ENCODE measurements at regions not wholly inside any gene's neighbourhood (a gene's known extent, or its start where the extent isn't known, plus 50 kb on each side); places are given as distances from the start of the nearest gene placed in this dataset.

DNA sequence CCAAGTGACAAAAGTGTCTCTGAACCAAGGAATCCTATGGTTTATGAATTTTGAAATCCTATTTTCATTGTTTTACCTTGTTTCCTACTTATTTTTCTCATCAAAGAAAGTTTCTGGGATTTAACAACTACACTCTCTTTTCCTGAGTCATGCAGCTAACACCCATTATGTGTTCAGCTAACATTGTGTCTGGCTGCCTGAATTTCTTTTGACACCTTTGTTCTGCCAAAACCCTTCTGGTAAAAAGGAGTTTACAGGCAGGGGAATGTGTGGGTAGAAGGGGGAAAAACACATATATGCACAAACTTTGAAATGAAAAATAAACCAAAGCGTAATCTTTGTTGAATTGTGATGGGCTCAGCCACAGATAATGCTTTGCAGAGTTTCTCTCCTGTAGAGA lies 146.2 kb downstream of the COX7C start:
- H3K27me3 ChIP-seq (ENCODE audit: insufficient read depth in 3 of 3, low read length in 2 of 3): no peaks in the 10 kb centered on the region

DNA sequence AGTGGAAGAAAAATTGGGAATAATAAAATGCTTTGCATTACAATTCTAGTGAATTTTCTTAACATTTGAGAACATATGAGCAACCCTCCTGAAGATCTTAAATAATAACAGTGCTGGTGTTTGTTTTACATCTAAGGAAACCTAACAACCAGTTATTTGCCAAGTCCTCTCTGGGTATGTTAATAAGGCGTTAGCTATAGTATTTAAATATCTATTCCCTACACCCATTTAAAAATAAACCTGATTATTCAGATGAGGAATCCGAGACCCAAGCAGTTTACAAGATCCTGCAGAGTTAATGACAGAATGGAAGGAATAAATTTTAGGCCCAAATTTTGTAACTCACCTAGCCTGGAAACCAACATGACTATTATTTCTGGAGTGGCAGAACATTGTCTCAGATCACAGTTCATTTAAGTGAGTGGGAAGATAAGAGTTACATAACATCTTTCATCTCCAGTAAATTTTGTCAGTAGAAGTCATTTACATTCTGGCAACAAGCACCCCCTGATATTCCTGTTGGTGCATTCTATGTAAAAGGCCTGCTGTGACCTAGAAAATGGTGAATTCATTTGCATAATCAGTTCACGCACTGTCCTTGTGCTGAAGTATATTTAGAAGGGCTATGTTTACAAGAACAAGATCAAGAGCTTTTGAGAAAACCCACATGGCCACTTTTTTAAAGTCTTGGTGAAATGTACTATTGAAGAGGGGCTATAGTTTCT lies 148.2 kb downstream of the COX7C start:
- ATAC-seq: no peak
- intact Hi-C loops (cut with DNase I): no loop called here

More for the DNA sequence above, 146.2 kb downstream of the COX7C start:
- H3K4me1 ChIP-seq: no peaks in the 10 kb centered on the region
- intact Hi-C loops (cut with DNase I): no loop called here
- DNase-seq (no peak), ATAC-seq (no peak)
- no peaks in the 10 kb centered on the region for H3K9me3 ChIP-seq
- no peaks in the 10 kb centered on the region for H3K36me3 ChIP-seq (ENCODE audit: insufficient read depth in 1 of 2, low read depth in 1 of 2)
- 71 to 85% (median 84%) methylated on average over 1 of the region's 1 CpG for WGBS, 3 donors
- no peak overlapping the region for H3K27ac ChIP-seq
- H3K4me3 ChIP-seq: no peak overlapping the region
- TF ChIP-seq, protein P1, sequence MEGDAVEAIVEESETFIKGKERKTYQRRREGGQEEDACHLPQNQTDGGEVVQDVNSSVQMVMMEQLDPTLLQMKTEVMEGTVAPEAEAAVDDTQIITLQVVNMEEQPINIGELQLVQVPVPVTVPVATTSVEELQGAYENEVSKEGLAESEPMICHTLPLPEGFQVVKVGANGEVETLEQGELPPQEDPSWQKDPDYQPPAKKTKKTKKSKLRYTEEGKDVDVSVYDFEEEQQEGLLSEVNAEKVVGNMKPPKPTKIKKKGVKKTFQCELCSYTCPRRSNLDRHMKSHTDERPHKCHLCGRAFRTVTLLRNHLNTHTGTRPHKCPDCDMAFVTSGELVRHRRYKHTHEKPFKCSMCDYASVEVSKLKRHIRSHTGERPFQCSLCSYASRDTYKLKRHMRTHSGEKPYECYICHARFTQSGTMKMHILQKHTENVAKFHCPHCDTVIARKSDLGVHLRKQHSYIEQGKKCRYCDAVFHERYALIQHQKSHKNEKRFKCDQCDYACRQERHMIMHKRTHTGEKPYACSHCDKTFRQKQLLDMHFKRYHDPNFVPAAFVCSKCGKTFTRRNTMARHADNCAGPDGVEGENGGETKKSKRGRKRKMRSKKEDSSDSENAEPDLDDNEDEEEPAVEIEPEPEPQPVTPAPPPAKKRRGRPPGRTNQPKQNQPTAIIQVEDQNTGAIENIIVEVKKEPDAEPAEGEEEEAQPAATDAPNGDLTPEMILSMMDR (IDR thresholded peaks at IDR 0.05): no peak

DNA sequence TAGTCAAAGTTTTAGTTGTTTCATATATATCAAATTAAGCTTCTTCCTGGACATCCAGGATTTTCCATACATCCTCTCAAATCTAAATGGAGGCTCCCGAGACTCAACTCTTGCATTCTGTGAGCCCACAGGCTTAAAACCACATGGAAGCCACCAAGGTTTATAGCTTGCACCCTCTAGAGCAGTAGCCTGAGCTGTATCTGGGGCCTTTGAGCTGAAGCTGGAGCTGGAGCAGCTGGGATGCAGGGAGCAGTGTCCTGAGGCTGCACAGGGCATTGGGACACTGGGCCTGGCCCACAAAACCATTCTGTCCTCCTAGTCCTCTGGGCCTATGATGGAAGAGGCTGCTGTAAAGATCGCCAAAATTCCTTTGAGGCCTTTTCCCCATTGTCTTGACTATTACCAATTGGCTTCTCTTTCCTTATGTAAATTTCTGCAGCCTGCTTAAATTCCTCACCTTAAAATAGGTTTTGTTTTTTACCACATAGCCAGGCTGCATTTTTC lies 151.0 kb downstream of the COX7C start:
- Histone ChIP-seq H3K36me3 (ENCODE audit: insufficient read depth in 1 of 2, low read depth in 1 of 2) (no peaks in the 10 kb centered on the region), H3K27ac (no peak overlapping the region), H3K9me3 (no peaks in the 10 kb centered on the region), H3K4me1 (no peaks in the 10 kb centered on the region), H3K4me3 (no peak overlapping the region), H3K27me3 (ENCODE audit: insufficient read depth in 3 of 3, low read length in 2 of 3) (no peaks in the 10 kb centered on the region)
- TF ChIP-seq, protein P1 (IDR thresholded peaks at IDR 0.05): no peak
- 80 to 91% (median 90%) methylated on average over 2 of the region's 2 CpGs for WGBS, 3 donors
- intact Hi-C loops (cut with DNase I): no loop called here
- ATAC-seq (no peak), DNase-seq (no peak)

More for the DNA sequence above, 148.2 kb downstream of the COX7C start:
- Histone ChIP-seq H3K9me3 (no peaks in the 10 kb centered on the region), H3K4me3 (no peak overlapping the region), H3K27ac (no peak overlapping the region), H3K27me3 (ENCODE audit: insufficient read depth in 3 of 3, low read length in 2 of 3) (no peaks in the 10 kb centered on the region), H3K4me1 (no peaks in the 10 kb centered on the region), H3K36me3 (ENCODE audit: insufficient read depth in 1 of 2, low read depth in 1 of 2) (no peaks in the 10 kb centered on the region)
- WGBS, 3 donors: 79 to 82% (median 81%) methylated on average over 3 of the region's 3 CpGs
- TF ChIP-seq, protein P1 (IDR thresholded peaks at IDR 0.05): no peak
- DNase-seq: no peak

DNA sequence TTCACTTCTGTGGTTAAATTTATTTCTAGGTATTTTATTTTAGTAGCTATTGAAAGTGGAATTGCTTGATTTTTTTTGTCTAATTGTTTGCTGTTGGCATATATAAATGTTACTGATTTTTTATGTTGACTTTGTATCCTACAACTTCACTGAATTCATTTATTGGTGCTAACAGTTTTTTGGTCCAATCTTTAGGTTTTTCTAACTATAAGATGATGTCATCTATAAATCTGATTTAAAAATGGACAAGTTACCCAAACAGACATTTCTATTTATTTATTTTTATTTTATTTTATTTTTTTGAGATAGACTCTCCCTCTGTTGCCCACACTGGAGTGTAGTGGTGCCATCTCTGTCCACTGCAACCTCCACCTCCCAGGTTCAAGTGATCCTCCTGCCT lies 162.3 kb downstream of the COX7C start:
- intact Hi-C loops (cut with DNase I): no loop called here
- ATAC-seq (no peak), DNase-seq (no peak)
- Histone ChIP-seq H3K36me3 (ENCODE audit: insufficient read depth in 1 of 2, low read depth in 1 of 2) (no peaks in the 10 kb centered on the region), H3K27ac (no peak overlapping the region), H3K4me3 (no peak overlapping the region), H3K4me1 (no peaks in the 10 kb centered on the region), H3K9me3 (no peaks in the 10 kb centered on the region), H3K27me3 (ENCODE audit: insufficient read depth in 3 of 3, low read length in 2 of 3) (no peaks in the 10 kb centered on the region)
- TF ChIP-seq, protein P1 (IDR thresholded peaks at IDR 0.05): no peak

DNA sequence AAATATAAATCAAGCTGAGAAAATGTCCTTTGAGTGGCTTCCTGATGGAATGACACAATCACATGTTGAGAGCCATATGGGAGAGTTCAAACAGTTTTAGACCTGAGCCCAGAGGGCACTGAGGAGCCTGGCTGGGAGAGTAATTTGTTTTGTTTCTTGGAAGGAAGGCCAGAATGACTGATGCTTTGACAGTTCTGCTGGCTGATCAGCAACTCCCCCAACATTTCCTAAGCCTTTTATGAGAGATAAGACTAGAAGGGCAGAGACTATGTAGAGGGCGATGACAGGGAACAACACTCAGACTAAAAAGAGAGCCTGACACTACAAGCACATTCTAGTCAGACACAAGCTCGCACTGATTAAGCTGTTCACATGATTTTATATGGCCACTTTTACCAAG lies 169.2 kb downstream of the COX7C start:
- TF ChIP-seq, protein P1 (IDR thresholded peaks at IDR 0.05): no peak
- Histone ChIP-seq H3K27ac (no peak overlapping the region), H3K27me3 (ENCODE audit: insufficient read depth in 3 of 3, low read length in 2 of 3) (no peaks in the 10 kb centered on the region), H3K36me3 (ENCODE audit: insufficient read depth in 1 of 2, low read depth in 1 of 2) (no peaks in the 10 kb centered on the region), H3K4me3 (no peak overlapping the region), H3K4me1 (no peaks in the 10 kb centered on the region), H3K9me3 (no peaks in the 10 kb centered on the region)
- intact Hi-C loops (cut with DNase I): no loop called here
- WGBS, 3 donors: 57 to 60% (median 60%) methylated on average over 2 of the region's 2 CpGs
- no peak for ATAC-seq
- DNase-seq: no peak
